SIG-M5 (cell line): ENCODE measurements at regions not wholly inside any gene's neighbourhood (a gene's known extent, or its start where the extent isn't known, plus 50 kb on each side); places are given as distances from the start of the nearest gene placed in this dataset.
"Not testable (repeated sequence)": the region's sequence is repeated elsewhere in the genome, so short reads cannot be mapped to it uniquely, and the experiment has no call there.

Source experiments
- DNase-seq: peaks from one replicate; lab custom pipeline; 2025; lab: John Stamatoyannopoulos, UW

GRCh38 chr10:5268743-5269142, 72.1 kb downstream of the AKR1C4 start:
- DNase-seq: no peak

DNA sequence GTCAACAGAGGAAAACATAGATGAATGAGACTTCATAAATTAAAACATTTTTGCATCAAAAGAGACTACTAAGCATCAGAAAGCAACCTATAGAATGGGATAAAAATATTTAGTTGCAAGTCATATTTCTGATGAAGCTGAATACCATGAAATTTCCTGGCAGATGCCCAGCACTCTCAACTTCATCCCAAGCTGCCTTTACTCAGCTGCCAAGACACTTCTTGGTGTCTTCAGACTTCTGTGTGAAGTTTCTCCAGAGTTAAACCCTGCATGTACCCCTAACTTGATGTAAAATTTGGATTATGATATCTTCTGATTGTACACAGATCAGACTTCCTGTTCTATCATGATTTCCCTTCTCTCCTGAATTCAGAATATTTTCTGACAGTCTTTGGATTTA, 73.2 kb downstream of the AKR1C4 start:
- no peak for DNase-seq

DNA sequence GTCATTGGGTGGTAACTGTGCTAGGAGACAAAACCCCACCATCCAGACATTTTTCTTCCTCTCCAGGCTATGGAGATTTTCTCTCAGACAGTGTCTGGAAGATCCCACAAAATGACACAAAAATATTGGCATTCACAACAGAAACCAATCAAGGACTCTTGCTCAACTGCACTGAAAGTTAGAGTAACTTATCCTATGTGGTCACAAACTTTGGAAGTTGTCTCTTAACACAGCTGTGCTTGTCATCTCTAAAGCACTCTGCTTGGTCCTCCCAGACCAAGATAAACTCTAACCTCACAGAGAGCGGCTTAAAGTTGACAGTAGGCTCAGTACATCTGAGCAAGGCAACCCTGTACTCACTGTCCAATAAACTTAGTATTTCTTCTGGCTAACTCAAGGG, 74.9 kb downstream of the AKR1C4 start:
- DNase-seq: no peak

DNA sequence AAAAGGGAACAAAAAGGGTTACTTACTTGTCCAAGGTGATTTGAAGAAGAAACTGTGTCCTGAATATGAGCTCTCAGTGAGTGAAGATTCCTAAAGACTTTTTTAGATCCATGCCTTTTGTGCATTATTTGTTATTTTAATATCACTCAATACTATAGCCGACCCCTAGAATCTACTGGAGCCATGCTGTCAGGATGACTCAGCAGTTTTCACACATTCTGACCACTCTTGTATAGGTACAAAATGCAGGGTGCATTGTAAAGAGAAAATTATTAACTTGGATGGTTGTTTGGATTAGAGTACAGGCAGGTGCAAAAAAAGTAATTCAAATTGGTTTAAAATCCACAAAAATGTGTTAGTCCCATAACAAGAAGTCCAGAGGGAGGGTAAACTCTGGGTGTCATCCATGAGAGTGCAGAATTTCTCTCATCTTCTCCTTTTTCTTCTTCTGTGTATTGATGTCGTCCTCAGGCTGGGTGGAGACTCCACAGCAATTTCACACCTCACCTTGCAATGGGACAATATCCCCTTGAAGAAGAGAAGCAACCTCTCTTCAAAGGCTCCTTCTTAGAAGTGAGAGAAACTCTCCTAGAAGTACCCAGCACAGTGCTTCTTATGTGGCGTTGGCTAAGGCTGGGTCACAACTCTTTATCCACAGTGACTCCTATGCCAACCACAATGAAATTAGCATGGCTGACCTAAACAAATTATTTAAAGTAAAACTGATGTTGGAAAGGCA, 75.6 kb downstream of the AKR1C4 start:
- no peak for DNase-seq

DNA sequence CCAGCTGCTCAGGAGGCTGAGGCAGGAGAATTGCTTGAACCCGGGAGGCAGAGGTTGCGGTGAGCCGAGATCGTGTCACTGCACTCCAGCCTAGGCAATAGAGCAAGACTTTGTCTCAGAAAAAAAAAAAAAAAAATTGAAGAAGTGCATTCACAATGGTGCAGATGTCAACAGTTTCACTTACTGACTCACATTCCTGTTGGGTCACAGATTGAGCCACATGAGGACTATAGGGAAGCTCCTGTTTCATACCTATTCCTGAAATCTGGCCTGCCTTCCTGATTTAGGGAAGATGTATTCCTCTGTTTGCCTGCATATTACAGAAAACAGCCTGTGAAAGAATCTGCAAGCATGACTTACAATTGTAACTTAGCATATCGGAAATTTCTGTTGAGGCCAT, 78.2 kb downstream of the AKR1C4 start:
- DNase-seq: no peak

DNA sequence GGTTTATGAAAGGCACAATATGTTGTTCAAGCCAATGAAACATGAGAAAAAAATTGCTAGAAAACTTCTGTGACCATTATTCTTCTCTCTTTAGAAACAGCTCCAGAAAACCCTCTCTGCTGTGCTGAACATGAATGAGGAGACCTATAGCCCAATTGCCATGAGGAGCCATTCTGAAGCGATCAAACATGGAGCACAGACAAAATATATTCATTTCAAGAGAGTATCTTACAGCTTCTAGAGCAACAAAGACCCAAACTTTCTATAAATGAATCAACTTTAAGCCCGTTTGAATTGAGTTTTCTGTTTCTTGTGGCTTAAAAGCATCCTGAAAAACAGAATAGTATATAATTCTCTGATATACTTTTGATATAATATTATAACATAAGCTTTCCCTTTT, 83.4 kb upstream of the UCN3 start:
- no peak for DNase-seq

DNA sequence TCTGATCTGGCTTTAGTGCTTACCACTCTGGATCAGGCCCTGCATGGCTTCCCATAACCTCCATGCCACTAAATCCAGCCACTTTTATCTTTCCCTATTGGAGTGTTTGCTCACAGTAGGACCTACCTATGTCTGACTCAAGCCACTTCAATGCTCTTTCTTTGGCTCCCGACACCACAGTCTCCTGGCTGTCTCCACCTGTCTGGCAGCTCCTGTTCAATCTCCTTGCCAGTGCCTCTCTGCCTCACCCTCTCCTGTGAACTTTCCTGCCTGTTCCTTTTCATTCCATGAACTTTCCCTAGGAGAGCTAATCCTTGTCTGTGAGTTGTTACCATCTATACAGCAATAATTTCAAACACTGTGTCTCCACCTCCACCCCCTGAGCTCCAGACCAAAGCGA, 82.6 kb upstream of the UCN3 start:
- DNase-seq: no peak

DNA sequence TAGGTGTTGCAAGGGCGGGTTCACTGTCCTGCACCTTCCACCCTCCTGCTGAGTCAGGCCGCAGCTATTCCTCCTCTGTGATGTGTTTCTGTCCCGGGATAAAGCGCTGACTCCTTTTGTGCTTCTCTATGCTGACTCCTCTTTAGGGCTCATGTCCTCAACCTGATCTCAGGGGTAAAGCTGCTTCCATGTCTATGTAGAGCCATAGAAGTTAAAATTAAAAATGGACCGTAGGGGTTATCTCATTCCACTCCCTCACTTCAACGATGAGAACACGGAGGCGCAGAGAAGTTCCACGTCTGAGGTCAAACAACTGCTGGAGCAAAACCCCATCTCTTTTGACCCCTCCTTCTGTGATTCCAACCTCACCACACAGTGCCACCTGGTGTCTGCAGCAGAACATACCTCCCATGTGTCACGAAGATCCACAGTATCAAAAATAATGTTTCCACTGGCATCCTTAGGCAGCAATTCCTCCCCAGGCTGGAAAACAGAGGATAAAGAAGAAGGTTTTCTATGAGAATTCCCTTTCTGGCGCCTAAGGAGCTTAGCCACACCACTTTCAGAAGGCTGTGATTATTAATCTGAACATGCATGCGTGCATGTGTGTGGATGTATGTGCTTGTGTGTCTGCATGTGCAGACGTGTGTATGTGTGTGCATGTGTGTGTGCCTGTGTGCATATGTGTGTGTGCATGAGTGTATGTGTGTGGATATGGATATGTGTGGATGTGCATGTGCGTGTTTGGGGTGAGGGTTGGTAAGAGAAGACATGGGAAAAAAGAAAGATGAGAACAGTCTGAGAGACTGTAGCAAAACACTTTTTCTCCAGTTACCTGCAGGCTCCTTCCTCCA, 81.2 kb upstream of the UCN3 start:
- DNase-seq: peak; percentile 1

DNA sequence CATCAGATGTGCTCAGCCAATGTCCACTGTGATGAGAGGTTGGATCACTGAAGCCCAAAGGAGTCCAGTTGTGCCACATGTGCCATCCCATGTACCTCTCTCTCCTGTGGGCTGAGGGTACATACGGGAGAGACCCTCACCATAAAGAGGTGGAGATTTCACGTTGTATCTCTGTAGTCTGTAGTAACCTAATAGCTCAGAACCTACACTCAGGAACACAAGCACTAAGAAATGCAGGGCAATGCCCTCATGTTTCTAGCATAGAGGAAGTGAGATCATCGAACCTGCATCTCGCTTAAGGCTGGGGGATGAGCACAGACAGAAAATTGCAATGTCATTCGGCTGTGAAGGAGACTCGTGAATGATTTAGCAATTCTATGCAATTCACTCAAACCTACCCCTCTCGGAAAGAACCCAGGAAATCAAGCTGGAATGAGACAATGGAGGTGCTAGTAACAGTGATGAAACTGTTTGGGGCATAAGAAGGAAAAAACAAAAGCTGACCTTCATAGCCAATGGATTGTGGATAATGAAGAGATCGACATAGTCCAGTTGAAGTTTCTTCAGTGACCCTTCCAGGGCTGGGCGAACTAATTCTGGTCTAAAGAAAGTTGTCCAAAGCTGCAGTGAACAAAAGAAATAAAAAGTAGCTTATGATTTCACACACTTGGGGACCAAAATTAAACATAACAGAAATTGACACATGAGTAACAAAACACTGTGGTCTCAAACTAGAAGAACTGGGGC, 80.3 kb upstream of the UCN3 start:
- DNase-seq: peak; percentile 72

DNA sequence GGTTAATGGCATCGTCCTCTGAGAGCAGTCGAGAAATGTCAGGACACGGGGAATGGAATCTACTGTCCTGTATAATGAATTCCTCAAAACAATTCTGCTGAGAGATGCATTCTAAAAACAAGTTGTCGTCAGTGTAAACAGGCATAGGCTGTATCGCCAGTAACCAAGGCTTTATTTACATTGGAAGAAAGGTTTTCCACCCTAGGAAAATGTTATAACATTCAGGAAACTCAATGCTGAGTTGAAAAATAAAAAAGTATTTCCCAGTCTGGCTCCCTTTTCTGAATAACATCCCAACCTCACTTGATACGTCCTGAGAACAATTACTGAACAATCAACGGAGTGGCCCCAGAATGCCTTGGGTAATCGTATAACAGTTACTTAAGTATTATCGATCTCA, 79.6 kb upstream of the UCN3 start:
- no peak for DNase-seq

- no peak for DNase-seq
These were observed 76.4 kb upstream of the UCN3 start for GRCh38 chr10:5288359-5288758.

GRCh38 chr10:5289228-5289627, 75.5 kb upstream of the UCN3 start:
- DNase-seq: not testable (repeated sequence)

- peak; percentile 82 for DNase-seq
These were observed 73.1 kb upstream of the UCN3 start for GRCh38 chr10:5291501-5292195.

- peak; percentile 28 for DNase-seq
These were observed 72.5 kb upstream of the UCN3 start for GRCh38 chr10:5292196-5292735.

GRCh38 chr10:5292970-5293369, 71.8 kb upstream of the UCN3 start:
- DNase-seq: not testable (repeated sequence)

DNA sequence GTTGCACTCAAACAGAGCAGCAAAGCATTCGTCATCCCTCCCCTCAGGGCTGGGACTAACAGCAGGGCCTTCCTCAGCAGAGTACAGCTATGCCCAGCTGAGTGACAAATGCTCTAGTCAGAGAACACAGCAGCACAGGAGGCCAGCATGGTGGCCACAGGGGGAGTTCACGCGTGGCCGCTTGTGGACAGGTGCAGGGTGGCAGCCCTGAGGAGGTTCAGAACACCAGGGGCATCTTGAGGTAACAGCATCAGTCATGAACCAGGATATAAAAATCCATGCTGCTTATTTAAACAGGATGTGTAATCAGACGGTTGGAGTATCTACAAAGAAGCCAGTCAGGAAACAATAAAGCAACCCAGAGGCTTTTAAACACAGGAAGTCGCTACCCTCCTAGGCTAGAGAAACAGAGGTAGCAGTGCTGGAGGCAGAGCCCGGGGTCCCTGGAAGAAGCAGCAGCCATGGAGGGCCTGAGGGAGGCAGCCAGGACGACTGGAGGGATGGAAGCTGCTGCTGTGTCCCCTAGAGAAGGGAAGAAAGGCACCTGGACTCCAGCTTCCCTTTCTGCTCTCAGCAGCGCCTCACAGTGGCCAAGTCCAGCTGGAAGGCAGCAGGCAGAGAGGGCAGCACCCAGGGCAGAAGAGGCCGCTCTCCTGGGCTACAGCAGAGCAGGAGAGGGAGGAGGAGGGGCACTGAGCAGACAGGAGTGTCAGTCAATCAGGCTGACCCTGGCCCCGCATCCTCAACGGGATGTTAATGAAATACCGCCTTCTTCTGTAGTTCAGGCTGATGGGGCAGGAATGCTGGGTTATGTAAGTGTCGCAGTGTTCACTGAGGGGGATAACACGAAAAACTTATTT, 70.8 kb upstream of the UCN3 start:
- DNase-seq: peak; percentile 38

DNA sequence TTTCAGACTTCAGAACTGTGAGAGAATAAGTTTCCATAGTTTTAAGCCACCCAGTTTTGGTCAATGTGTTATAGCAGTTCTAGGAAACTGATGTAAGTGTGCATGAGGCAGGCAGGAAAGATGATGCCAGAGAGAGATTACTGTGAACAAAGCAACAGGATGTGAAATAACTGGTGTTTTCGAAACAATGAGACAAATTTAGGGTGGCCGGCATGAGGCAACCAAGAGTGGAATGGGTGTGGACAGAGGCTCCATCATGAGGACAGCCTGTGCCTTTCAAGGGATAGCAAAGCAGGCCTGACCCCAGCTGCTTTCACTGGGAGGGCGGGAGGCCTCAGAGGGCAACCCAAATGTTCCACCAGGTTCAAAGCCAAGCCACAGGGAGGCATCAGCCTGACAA, 67.3 kb upstream of the UCN3 start:
- peak; percentile 24 for DNase-seq

- no peak for DNase-seq
These were observed 66.8 kb upstream of the UCN3 start for GRCh38 chr10:5297996-5298395.

DNA sequence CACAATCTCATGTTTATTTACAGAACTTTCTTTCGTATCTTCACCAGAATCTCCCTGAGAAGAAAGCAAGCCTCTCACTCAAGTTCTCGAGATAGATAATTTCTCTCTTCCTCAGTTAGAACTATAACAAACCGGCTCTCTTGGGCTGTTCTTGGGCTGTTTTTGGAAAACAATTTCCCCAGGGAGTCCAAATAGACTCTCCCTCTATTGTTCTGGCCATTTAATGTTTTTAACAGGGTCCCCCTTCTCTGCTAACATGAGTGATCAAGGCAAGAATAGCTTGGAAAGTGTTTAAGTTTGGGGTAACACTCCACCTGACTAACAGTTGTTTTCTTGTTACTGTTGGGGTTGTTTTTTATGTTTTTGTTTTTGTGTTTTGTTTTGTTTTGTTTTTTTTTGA, 64.8 kb upstream of the UCN3 start:
- no peak for DNase-seq

DNA sequence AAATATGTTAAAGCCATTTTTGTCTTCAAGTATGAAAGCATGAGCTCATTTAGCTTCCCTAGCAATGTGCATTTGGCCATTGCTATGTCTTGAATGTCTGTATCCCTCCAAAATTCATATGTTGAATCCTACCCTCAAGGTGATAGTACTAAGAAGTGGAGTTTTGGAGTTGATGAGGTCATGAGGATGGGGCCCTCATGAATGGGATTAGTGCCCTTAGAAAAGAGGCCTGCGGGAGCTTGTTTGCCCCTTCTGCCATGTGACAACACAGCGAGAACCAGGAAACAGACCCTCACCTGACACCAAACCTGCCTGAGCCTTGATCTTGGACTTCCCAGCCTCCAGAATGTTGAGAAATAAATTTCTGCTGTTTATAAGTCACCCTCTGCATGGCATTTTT, 61.3 kb upstream of the UCN3 start:
- DNase-seq: no peak

GRCh38 chr10:5305374-5305773, 59.4 kb upstream of the UCN3 start:
- DNase-seq: no peak
